Mesothelial cell of epicardium (in vitro differentiated cells): ENCODE measurements at regions not wholly inside any gene's neighbourhood (a gene's known extent, or its start where the extent isn't known, plus 50 kb on each side); places are given as distances from the start of the nearest gene placed in this dataset.

Experiments used
- DNase-seq, 2 experiments: peaks; one replicate each; pipeline ENCODE4 v3.0.0; 2021; ENCODE audit warnings: low spot score in 2 of 2; ENCODE audit not compliant: unreplicated experiment in 2 of 2
- H3K27ac Mint-ChIP-seq: 2 replicates; pipeline ENCODE4 v1.8.0; 2021; ENCODE audit warnings: mixed read lengths
- H3K27me3 Mint-ChIP-seq: 2 replicates; pipeline ENCODE4 v1.8.0; 2021; ENCODE audit warnings: low read depth, mixed read lengths
- H3K36me3 Mint-ChIP-seq: 2 replicates; pipeline ENCODE4 v1.8.0; 2021; ENCODE audit warnings: mixed read lengths
- H3K4me1 Mint-ChIP-seq: 2 replicates; pipeline ENCODE4 v1.8.0; 2021; ENCODE audit warnings: mixed read lengths
- H3K4me3 Mint-ChIP-seq: 2 replicates; pipeline ENCODE4 v1.8.0; 2021; ENCODE audit warnings: mild to moderate bottlenecking, moderate library complexity, mixed read lengths
- H3K9me3 Mint-ChIP-seq: 2 replicates; pipeline ENCODE4 v1.8.0; 2021; ENCODE audit warnings: mixed read lengths
- CTCF ChIP-seq: fragments of 200-600 bp; sonication (generic); IDR thresholded peaks from one replicate; pipeline ENCODE4 v1.5.0; 2021; ENCODE audit warnings: antibody characterized with exemption; ENCODE audit not compliant: unreplicated experiment

- no peak overlapping the region for H3K4me3 Mint-ChIP-seq
- no peaks in the 10 kb centered on the region for H3K9me3 Mint-ChIP-seq
These were observed 208.4 kb downstream of the ANAPC1 start for GRCh38 chr2:111675419-111676194.

GRCh38 chr2:111676291-111676822 is 207.6 kb downstream of the ANAPC1 start:
- peaks cover 34% of the 10 kb centered on the region for H3K4me1 Mint-ChIP-seq
- TF ChIP-seq CTCF = no peak
- no peaks in the 10 kb centered on the region for H3K36me3 Mint-ChIP-seq
- H3K27ac Mint-ChIP-seq = no peak overlapping the region
- no peak for DNase-seq
- no peak overlapping the region for H3K4me3 Mint-ChIP-seq
- no peaks in the 10 kb centered on the region for H3K27me3 Mint-ChIP-seq
- H3K9me3 Mint-ChIP-seq = no peaks in the 10 kb centered on the region

More at GRCh38 chr2:111675419-111676194, 208.4 kb downstream of the ANAPC1 start:
- H3K27ac Mint-ChIP-seq = peak overlapping the region; percentile 74
- no peaks in the 10 kb centered on the region for H3K27me3 Mint-ChIP-seq
- peaks cover 2% of the 10 kb centered on the region for H3K36me3 Mint-ChIP-seq
- no peak for TF ChIP-seq CTCF
- DNase-seq = no peak
- H3K4me1 Mint-ChIP-seq = peaks cover 34% of the 10 kb centered on the region

GRCh38 chr2:111678161-111678560 is 205.8 kb downstream of the ANAPC1 start:
- peaks cover 34% of the 10 kb centered on the region for H3K4me1 Mint-ChIP-seq
- no peak overlapping the region for H3K27ac Mint-ChIP-seq
- no peaks in the 10 kb centered on the region for H3K36me3 Mint-ChIP-seq
- no peak overlapping the region for H3K4me3 Mint-ChIP-seq
- DNase-seq = no peak
- TF ChIP-seq CTCF = no peak
- H3K27me3 Mint-ChIP-seq = no peaks in the 10 kb centered on the region
- no peaks in the 10 kb centered on the region for H3K9me3 Mint-ChIP-seq

- no peaks in the 10 kb centered on the region for H3K36me3 Mint-ChIP-seq
- H3K9me3 Mint-ChIP-seq = no peaks in the 10 kb centered on the region
- H3K27me3 Mint-ChIP-seq = no peaks in the 10 kb centered on the region
- H3K27ac Mint-ChIP-seq = no peak overlapping the region
- no peak overlapping the region for H3K4me3 Mint-ChIP-seq
- no peak for TF ChIP-seq CTCF
- DNase-seq = no peak
- H3K4me1 Mint-ChIP-seq = peaks cover 31% of the 10 kb centered on the region
These were observed 205.3 kb downstream of the ANAPC1 start for GRCh38 chr2:111678651-111679050.

- no peak overlapping the region for H3K27ac Mint-ChIP-seq
These were observed 204.8 kb downstream of the ANAPC1 start for GRCh38 chr2:111679202-111679601.

More at GRCh38 chr2:111679202-111679601, 204.8 kb downstream of the ANAPC1 start:
- no peak for TF ChIP-seq CTCF
- DNase-seq = no peak
- Mint-ChIP-seq H3K27me3 (no peaks in the 10 kb centered on the region), H3K36me3 (no peaks in the 10 kb centered on the region), H3K4me1 (peaks cover 27% of the 10 kb centered on the region), H3K4me3 (no peak overlapping the region), H3K9me3 (no peaks in the 10 kb centered on the region)
